ENCODE measurements at regions not wholly inside any gene's neighbourhood (a gene's known extent, or its start where the extent isn't known, plus 50 kb on each side); places are given as distances from the start of the nearest gene placed in this dataset.

- no peaks in the 10 kb centered on the region for H3K9me3 ChIP-seq
- no peak for TF ChIP-seq ELF1 (IDR thresholded peaks at IDR 0.05)
- no peak for TF ChIP-seq NFIC (IDR thresholded peaks at IDR 0.05; ENCODE audit: borderline replicate concordance)
- no peak overlapping the region for H3K4me3 ChIP-seq (ENCODE audit: low read depth in 2 of 2, low read length in 1 of 2)
- 72% methylated on average over 9 of the region's 9 CpGs for WGBS (ENCODE audit: low lambda C conversion rate)
- H3K9me2 ChIP-seq = no peaks in the 10 kb centered on the region
- no peaks in the 10 kb centered on the region for H3K36me3 ChIP-seq (replicated peaks in 1 of 2; ENCODE audit: control insufficient read depth in 1 of 2, insufficient read depth in 2 of 2, low read length in 1 of 2)
- no peak overlapping the region for H3K27ac ChIP-seq (ENCODE audit: low read depth in 2 of 2, low read length in 1 of 2)
- no peaks in the 10 kb centered on the region for H3K27me3 ChIP-seq (ENCODE audit: insufficient read depth)
- peaks cover 2 to 14% of the 10 kb centered on the region in 2 experiments; a peak in 1 of 4 replicates for H3K4me1 ChIP-seq (ENCODE audit: control insufficient read depth in 1 of 2, insufficient read depth in 2 of 2, low read depth in 1 of 2, low read length in 1 of 2)
- no peak overlapping the region for H3K4me2 ChIP-seq
- no peak overlapping the region for H2AFZ ChIP-seq (ENCODE audit: low read depth)
- no peaks in the 10 kb centered on the region for H3F3A ChIP-seq (replicated peaks; ENCODE audit: insufficient read depth)
- no peak for DNase-seq
- POLR2A ChIA-PET = no interaction called here
- H4K20me1 ChIP-seq (ENCODE audit: insufficient read depth) = no peaks in the 10 kb centered on the region
- no peak overlapping the region for H3K9ac ChIP-seq
- H3K79me2 ChIP-seq (ENCODE audit: insufficient read depth) = peaks cover 6% of the 10 kb centered on the region; the same call in 1 of the 2 replicates
- CTCF ChIA-PET = interaction anchor here (0.6 kb wide), 1 partner anchor 375 kb away, joined by 3 read pairs; no protein-coding TSS in a partner anchor
Observed at GRCh38 chr15:69860921-69861320, 236.8 kb downstream of the TLE3 start.

GRCh38 chr15:69861331-69862171 lies 236.2 kb downstream of the TLE3 start:
- Histone ChIP-seq H3K27me3 (ENCODE audit: insufficient read depth) (no peaks in the 10 kb centered on the region), H3K4me1 (ENCODE audit: control insufficient read depth in 1 of 2, insufficient read depth in 2 of 2, low read depth in 1 of 2, low read length in 1 of 2) (peaks cover 0 to 8% of the 10 kb centered on the region in 2 experiments; a peak in 1 of 4 replicates), H3K4me2 (no peak overlapping the region), H4K20me1 (ENCODE audit: insufficient read depth) (no peaks in the 10 kb centered on the region), H3K36me3 (replicated peaks in 1 of 2; ENCODE audit: control insufficient read depth in 1 of 2, insufficient read depth in 2 of 2, low read length in 1 of 2) (no peaks in the 10 kb centered on the region), H2AFZ (ENCODE audit: low read depth) (no peak overlapping the region), H3K4me3 (ENCODE audit: low read depth in 2 of 2, low read length in 1 of 2) (no peak overlapping the region), H3K27ac (ENCODE audit: low read depth in 2 of 2, low read length in 1 of 2) (no peak overlapping the region), H3K9me2 (no peaks in the 10 kb centered on the region), H3F3A (replicated peaks; ENCODE audit: insufficient read depth) (no peaks in the 10 kb centered on the region), H3K9me3 (no peaks in the 10 kb centered on the region), H3K79me2 (ENCODE audit: insufficient read depth) (no peaks in the 10 kb centered on the region), H3K9ac (no peak overlapping the region)
- POLR2A ChIA-PET = no interaction called here
- CTCF ChIA-PET = interaction anchor here (0.6 kb wide), 1 partner anchor 376 kb away, joined by 3 read pairs; no protein-coding TSS in a partner anchor
- no peak for TF ChIP-seq USF1 (IDR thresholded peaks at IDR 0.05; ENCODE audit: borderline replicate concordance, low read depth)
- no peak for TF ChIP-seq MAX (IDR thresholded peaks at IDR 0.05; ENCODE audit: low read depth)
- TF ChIP-seq SIN3A (IDR thresholded peaks at IDR 0.05; ENCODE audit: borderline replicate concordance, low read depth, low read length) = no peak
- no peak for TF ChIP-seq EZH2phosphoT487 (IDR thresholded peaks at IDR 0.05; ENCODE audit: borderline replicate concordance, low read depth)
- TF ChIP-seq JUND (IDR thresholded peaks at IDR 0.05) = no peak
- TF ChIP-seq MXI1 (IDR thresholded peaks at IDR 0.05; ENCODE audit: low read depth, low read length) = no peak
- no peak for TF ChIP-seq TCF12 (IDR thresholded peaks at IDR 0.05)
- no peak for TF ChIP-seq SMC3 (IDR thresholded peaks at IDR 0.05; ENCODE audit: low read depth, low read length)
- no peak for TF ChIP-seq RAD21 (IDR thresholded peaks at IDR 0.05; ENCODE audit: low read length)
- no peak for TF ChIP-seq TEAD4 (IDR thresholded peaks at IDR 0.05; ENCODE audit: borderline replicate concordance, insufficient read depth)
- no peak for TF ChIP-seq POLR2AphosphoS5 (IDR thresholded peaks at IDR 0.05; ENCODE audit: low read depth, low read length)
- no peak for TF ChIP-seq ZBTB33 (IDR thresholded peaks at IDR 0.05; ENCODE audit: borderline replicate concordance, low read depth)
- no peak for TF ChIP-seq GATA2 (CRISPR knock-in tag; IDR thresholded peaks at IDR 0.05)
- no peak for TF ChIP-seq CTCF (IDR thresholded peaks at IDR 0.05)
- WGBS (ENCODE audit: low lambda C conversion rate) = 75% methylated on average over 8 of the region's 8 CpGs
- DNase-seq = no peak

Data from SK-N-SH (cell line).